GM21723 (cell line): ENCODE measurements at regions not wholly inside any gene's neighbourhood (a gene's known extent, or its start where the extent isn't known, plus 50 kb on each side); places are given as distances from the start of the nearest gene placed in this dataset.

Source experiments
- ATAC-seq: cut with Tn5 transposase; IDR thresholded peaks from one replicate; pipeline ENCODE4 v1.9.1; 2021; ENCODE audit warnings: mild to moderate bottlenecking, moderate library complexity; ENCODE audit not compliant: unreplicated experiment

- no peak for ATAC-seq
These were observed 1193.4 kb downstream of the SORCS3 start for GRCh38 chr10:105834261-105835059.

DNA sequence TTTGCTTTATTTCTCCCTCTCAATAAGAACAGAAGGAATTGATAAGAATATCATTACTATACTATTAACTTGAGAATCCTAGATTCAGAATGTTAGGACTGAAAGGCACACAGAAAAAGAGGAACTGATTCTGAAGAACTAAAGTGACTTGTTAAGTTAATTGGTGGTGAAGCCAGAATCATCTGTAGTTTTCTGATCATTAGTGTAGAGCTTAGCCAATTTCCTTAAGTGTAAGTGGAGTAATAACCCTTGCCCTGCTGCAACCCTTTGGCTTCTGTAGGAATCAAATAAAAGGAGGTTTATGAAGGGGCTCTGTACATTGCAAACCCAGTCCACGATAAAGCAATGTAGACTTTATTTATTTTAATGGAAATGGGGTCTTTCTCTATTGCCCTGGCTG, 1186.0 kb downstream of the SORCS3 start:
- no peak for ATAC-seq

GRCh38 chr10:105807935-105808587, 1167.0 kb downstream of the SORCS3 start:
- no peak for ATAC-seq

DNA sequence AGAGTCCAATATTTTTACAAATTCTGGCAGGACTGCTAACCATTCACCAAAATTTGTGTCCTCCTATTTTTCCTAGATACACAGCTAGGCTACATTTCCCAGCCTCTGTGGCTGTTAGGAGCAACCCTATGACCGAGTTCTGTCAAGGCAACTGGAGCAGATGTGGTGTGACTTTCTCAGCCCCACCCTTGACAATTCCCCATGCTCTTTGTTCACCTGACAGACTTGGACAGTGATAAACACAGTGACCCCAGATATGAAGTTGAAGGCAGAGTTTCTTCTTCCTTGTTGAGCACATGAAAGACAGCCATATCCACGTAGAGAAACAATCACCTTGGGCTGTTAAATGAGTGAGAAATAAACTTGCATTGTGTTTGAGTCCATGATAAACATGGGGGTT, 1162.1 kb downstream of the SORCS3 start:
- ATAC-seq: no peak

GRCh38 chr10:105800641-105801040, 1159.6 kb downstream of the SORCS3 start:
- ATAC-seq: no peak

GRCh38 chr10:105798328-105798889, 1157.3 kb downstream of the SORCS3 start:
- ATAC-seq: no peak

DNA sequence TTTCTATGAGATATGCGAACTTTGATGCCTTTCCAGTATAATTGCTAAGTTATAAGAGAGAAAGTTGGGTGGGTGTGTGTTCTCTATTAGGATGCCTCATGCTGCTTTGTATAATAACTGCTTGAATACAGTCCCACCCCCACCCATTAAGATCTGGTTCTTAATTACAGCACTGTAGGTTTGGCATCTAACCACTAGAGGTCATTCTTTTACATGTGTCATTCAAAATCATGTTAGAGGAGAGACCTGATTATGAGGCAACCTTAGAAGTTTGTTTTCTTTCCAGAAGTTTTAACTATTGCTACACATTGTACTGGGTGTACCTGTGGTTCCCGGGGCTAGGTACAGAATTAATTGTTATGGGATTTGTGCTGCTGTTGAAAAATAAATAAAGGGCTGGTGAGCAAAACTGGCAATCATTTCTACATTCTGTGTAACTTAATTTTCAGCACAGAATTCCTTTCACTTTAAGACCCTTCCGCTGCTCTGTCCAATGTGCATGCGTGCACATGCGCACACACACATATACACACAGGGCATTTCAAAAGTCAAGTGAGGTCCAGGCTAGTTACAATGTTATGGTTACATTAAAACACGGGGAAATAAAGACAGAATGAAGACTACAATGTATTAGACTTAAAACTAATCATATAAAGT, 1156.3 kb downstream of the SORCS3 start:
- ATAC-seq: no peak

- ATAC-seq: no peak
These were observed 1152.0 kb downstream of the SORCS3 start for GRCh38 chr10:105793071-105793470.

DNA sequence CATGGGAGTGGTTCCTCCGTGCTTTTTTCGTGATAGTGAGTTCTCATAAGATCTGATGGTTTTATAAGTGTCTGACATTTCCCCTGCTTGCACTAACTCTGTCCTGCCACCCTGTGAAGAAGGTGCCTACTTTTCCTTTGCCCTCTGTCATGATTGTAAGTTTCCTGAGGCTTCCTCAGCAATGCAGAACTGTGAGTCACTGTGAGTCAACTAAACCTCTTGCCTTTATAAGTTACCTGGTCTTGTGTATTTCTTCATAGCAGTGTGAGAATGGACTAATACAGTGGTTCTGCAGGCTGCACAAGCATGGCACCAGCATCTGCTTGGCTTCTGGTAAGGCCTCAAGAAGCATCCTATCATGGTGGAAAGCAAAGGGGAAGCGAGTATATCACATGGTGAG, 1144.6 kb downstream of the SORCS3 start:
- no peak for ATAC-seq

DNA sequence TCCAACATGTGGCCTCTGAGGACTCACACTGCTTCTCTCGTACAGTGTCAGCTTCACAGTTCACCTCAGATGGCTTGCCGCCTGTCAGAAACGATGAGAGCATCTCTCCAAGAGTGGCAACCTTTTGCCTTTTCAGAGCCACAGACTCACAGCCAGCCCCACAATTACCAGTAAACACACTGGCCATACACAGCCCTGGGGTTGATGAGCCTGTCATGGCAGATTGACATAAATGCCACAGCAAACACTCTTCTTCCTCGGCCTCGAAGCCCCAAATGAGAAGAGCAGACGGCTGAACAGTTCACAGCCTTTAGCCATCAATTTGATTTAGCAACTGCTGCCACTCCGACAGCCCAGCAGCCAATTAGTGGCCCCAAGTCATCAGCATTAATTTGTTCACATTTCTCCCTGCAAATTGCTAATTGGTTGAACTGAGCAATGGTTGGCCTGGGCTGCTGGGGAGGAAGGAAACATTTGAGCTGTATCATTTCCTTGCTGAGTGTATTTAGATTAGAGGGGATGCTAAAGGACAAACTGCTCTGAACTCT, 1142.9 kb downstream of the SORCS3 start:
- ATAC-seq: no peak

DNA sequence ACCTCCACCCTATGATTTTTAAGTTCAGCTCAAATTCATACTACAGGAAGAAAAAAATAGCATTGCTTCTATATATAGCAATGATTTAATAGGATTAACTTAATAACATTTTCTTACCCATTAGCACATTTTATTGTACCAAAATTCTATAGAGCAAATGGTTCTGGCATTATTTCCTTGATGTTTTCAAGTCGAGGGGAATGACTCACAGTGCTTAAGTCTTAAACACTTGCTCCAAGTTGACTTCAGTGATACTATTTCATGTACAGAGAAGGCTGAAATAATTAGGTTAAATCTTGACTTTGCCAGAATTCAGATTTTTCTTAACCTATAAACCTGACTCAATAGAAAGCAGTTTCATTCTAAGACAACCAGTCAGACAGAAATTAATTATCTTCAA, 1133.8 kb downstream of the SORCS3 start:
- ATAC-seq: no peak

DNA sequence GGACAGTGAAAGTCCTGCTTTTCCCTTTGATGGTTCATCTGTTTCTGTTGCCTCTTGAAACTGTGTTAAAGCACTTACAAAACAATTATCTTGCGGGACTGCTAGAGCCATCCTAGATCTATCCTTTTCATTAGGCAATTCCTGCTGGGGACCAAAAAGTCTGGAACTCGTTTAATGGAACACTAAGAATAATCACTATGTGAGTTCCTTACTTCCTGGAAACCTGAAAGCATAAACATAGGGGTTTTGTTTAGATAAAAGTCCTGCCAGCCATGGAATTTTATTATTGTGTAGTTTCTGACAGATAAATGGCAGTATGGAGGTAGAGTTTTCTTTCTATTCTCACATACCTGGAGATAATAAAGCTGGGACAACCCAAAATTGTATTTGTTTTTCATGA, 1133.3 kb downstream of the SORCS3 start:
- no peak for ATAC-seq

DNA sequence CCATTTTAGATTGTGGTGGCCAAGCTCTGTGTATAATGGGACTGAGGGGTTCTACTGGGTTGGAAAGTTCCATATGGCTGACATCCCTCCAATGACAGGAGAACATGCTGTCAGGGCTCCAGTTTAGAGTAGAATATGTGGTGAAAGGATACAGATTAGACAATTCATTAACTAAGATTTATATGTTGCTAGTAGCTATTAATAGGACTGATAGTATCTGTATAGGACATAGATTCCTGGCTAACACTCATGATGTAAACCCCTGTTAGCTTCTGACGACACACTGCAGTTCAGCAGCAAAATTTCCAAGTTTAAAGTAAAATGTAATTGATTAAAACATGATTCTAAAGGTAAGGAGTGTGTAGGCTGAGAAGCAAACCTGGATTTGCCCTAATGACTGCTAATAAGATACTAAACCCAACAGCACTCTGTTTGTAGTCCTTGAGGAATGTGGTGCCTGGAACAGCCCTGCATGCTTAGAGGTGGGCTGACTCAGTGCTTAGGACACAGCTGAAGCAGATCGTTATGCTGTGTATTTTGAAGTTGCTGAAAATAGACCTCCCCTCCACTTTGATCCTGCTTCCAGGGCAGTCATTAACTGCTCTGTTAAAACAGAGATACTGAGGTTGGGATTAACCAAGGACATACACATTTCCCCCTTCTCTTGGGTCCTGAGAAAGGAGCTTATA, 1129.6 kb downstream of the SORCS3 start:
- no peak for ATAC-seq

GRCh38 chr10:105769248-105770184, 1128.4 kb downstream of the SORCS3 start:
- ATAC-seq: no peak

DNA sequence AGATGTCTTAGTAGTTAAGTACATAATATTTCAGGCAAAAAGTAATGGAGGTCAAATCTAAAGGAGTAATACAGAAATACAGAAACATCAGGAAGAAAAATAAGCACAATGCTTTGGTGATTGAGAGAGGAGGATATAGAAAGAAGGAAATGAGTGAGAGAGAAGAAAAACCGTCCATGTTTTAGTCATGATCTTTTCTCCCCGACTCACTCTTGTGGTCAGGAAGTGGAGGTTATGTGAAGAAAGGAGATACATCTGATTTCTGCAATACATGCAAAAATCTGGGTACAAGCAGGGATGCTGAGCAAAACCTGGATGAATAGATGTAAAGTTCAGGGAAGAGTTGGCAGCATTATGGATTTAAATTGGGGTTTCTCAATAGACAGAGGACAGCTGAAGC, 1122.5 kb downstream of the SORCS3 start:
- no peak for ATAC-seq

GRCh38 chr10:105761576-105762260, 1120.6 kb downstream of the SORCS3 start:
- no peak for ATAC-seq

GRCh38 chr10:105759669-105760068, 1118.6 kb downstream of the SORCS3 start:
- no peak for ATAC-seq

GRCh38 chr10:105758209-105758998, 1117.3 kb downstream of the SORCS3 start:
- no peak for ATAC-seq
